ENCODE measurements at regions not wholly inside any gene's neighbourhood (a gene's known extent, or its start where the extent isn't known, plus 50 kb on each side); places are given as distances from the start of the nearest gene placed in this dataset.
A peak's percentile ranks its signal among the peaks of the same experiment; 100 is the strongest.

GRCh38 chr4:14177987-14178386 is 550.5 kb upstream of the BOD1L1 start:
- Mint-ChIP-seq H3K4me3 (no peak overlapping the region), H3K36me3 (ENCODE audit: low read depth) (no peaks in the 10 kb centered on the region), H3K9me3 (no peaks in the 10 kb centered on the region), H3K4me1 (ENCODE audit: low read depth) (peaks cover 20% of the 10 kb centered on the region), H3K27ac (peak overlapping the region; percentile 75), H3K27me3 (ENCODE audit: low read depth) (no peaks in the 10 kb centered on the region)
- intact Hi-C loops (cut with micrococcal nuclease): loop anchor here (2.0 to 10.0 kb wide), 6 partner anchors 286 to 1477 kb away; partner anchors contain the start of genes CPEB2 and FBXL5
- CTCF ChIA-PET: interaction anchor here (1.3 kb wide), 1 partner anchor 9 kb away, joined by 3 read pairs; no protein-coding TSS in a partner anchor
- DNase-seq: peak; percentile 29

GRCh38 chr4:14178421-14178820 is 550.9 kb upstream of the BOD1L1 start:
- Mint-ChIP-seq H3K4me3 (no peak overlapping the region), H3K9me3 (no peaks in the 10 kb centered on the region), H3K4me1 (ENCODE audit: low read depth) (peaks cover 20% of the 10 kb centered on the region), H3K27ac (peak overlapping the region; percentile 75), H3K27me3 (ENCODE audit: low read depth) (no peaks in the 10 kb centered on the region), H3K36me3 (ENCODE audit: low read depth) (no peaks in the 10 kb centered on the region)
- intact Hi-C loops (cut with micrococcal nuclease): loop anchor here (2.0 to 10.0 kb wide), 6 partner anchors 286 to 1476 kb away; partner anchors contain the start of genes CPEB2 and FBXL5
- CTCF ChIA-PET: interaction anchor here (1.3 kb wide), 1 partner anchor 8 kb away, joined by 3 read pairs; no protein-coding TSS in a partner anchor
- peak; percentile 7 for DNase-seq

GRCh38 chr4:14180166-14180565 is 552.6 kb upstream of the BOD1L1 start:
- intact Hi-C loops (cut with micrococcal nuclease): no loop called here
- Mint-ChIP-seq H3K9me3 (no peaks in the 10 kb centered on the region), H3K27me3 (ENCODE audit: low read depth) (no peaks in the 10 kb centered on the region), H3K4me3 (no peak overlapping the region), H3K4me1 (ENCODE audit: low read depth) (peaks cover 20% of the 10 kb centered on the region), H3K36me3 (ENCODE audit: low read depth) (no peaks in the 10 kb centered on the region), H3K27ac (no peak overlapping the region)
- DNase-seq: no peak
- CTCF ChIA-PET: no interaction called here

- no peaks in the 10 kb centered on the region for H3K27me3 Mint-ChIP-seq (ENCODE audit: low read depth)
- no peak overlapping the region for H3K4me3 Mint-ChIP-seq
- CTCF ChIA-PET: interaction anchor here (0.6 kb wide), 1 partner anchor 87 kb away, joined by 4 read pairs; no protein-coding TSS in a partner anchor
- peaks cover 20% of the 10 kb centered on the region for H3K4me1 Mint-ChIP-seq (ENCODE audit: low read depth)
- intact Hi-C loops (cut with micrococcal nuclease): no loop called here
- no peak overlapping the region for H3K27ac Mint-ChIP-seq
- H3K9me3 Mint-ChIP-seq: no peaks in the 10 kb centered on the region
- no peak for DNase-seq
- no peaks in the 10 kb centered on the region for H3K36me3 Mint-ChIP-seq (ENCODE audit: low read depth)
Observed at GRCh38 chr4:14180983-14181601, 553.6 kb upstream of the BOD1L1 start.

GRCh38 chr4:14182148-14182547 is 554.6 kb upstream of the BOD1L1 start:
- no peak for DNase-seq
- Mint-ChIP-seq H3K9me3 (no peaks in the 10 kb centered on the region), H3K27ac (no peak overlapping the region), H3K4me3 (no peak overlapping the region), H3K36me3 (ENCODE audit: low read depth) (no peaks in the 10 kb centered on the region), H3K27me3 (ENCODE audit: low read depth) (no peaks in the 10 kb centered on the region), H3K4me1 (ENCODE audit: low read depth) (peaks cover 17% of the 10 kb centered on the region)
- intact Hi-C loops (cut with micrococcal nuclease): no loop called here
- CTCF ChIA-PET: no interaction called here

- Mint-ChIP-seq H3K4me3 (no peak overlapping the region), H3K27ac (no peak overlapping the region), H3K27me3 (ENCODE audit: low read depth) (no peaks in the 10 kb centered on the region), H3K4me1 (ENCODE audit: low read depth) (no peaks in the 10 kb centered on the region), H3K9me3 (no peaks in the 10 kb centered on the region), H3K36me3 (ENCODE audit: low read depth) (no peaks in the 10 kb centered on the region)
- intact Hi-C loops (cut with micrococcal nuclease): no loop called here
- CTCF ChIA-PET: no interaction called here
- no peak for DNase-seq
Observed at GRCh38 chr4:14184265-14184664, 556.7 kb upstream of the BOD1L1 start.

GRCh38 chr4:14184767-14185166 is 557.2 kb upstream of the BOD1L1 start:
- Mint-ChIP-seq H3K27ac (no peak overlapping the region), H3K4me3 (no peak overlapping the region), H3K36me3 (ENCODE audit: low read depth) (no peaks in the 10 kb centered on the region), H3K9me3 (no peaks in the 10 kb centered on the region), H3K27me3 (ENCODE audit: low read depth) (no peaks in the 10 kb centered on the region), H3K4me1 (ENCODE audit: low read depth) (no peaks in the 10 kb centered on the region)
- CTCF ChIA-PET: no interaction called here
- intact Hi-C loops (cut with micrococcal nuclease): no loop called here
- no peak for DNase-seq

GRCh38 chr4:14188214-14188613 is 560.7 kb upstream of the BOD1L1 start:
- intact Hi-C loops (cut with micrococcal nuclease): no loop called here
- Mint-ChIP-seq H3K27ac (no peak overlapping the region), H3K27me3 (ENCODE audit: low read depth) (no peaks in the 10 kb centered on the region), H3K4me1 (ENCODE audit: low read depth) (no peaks in the 10 kb centered on the region), H3K36me3 (ENCODE audit: low read depth) (no peaks in the 10 kb centered on the region), H3K4me3 (no peak overlapping the region), H3K9me3 (no peaks in the 10 kb centered on the region)
- no peak for DNase-seq
- CTCF ChIA-PET: interaction anchor here (0.6 kb wide), 1 partner anchor 1888 kb away, joined by 3 read pairs; no protein-coding TSS in a partner anchor

- DNase-seq: no peak
- H3K9me3 Mint-ChIP-seq: no peaks in the 10 kb centered on the region
- H3K27me3 Mint-ChIP-seq (ENCODE audit: low read depth): no peaks in the 10 kb centered on the region
- no peaks in the 10 kb centered on the region for H3K36me3 Mint-ChIP-seq (ENCODE audit: low read depth)
- H3K4me1 Mint-ChIP-seq (ENCODE audit: low read depth): no peaks in the 10 kb centered on the region
- no peak overlapping the region for H3K27ac Mint-ChIP-seq
- CTCF ChIA-PET: no interaction called here
- intact Hi-C loops (cut with micrococcal nuclease): no loop called here
- no peak overlapping the region for H3K4me3 Mint-ChIP-seq
Observed at GRCh38 chr4:14193601-14194000, 566.1 kb upstream of the BOD1L1 start.

- DNase-seq: peak; percentile 39
- CTCF ChIA-PET: no interaction called here
Observed at GRCh38 chr4:14196131-14196530, 568.6 kb upstream of the BOD1L1 start.

GRCh38 chr4:14215116-14215770 is 587.7 kb upstream of the BOD1L1 start:
- CTCF ChIA-PET: no interaction called here
- Mint-ChIP-seq H3K36me3 (ENCODE audit: low read depth) (no peaks in the 10 kb centered on the region), H3K4me1 (ENCODE audit: low read depth) (no peaks in the 10 kb centered on the region), H3K27me3 (ENCODE audit: low read depth) (peaks cover 8% of the 10 kb centered on the region), H3K9me3 (peaks cover 5% of the 10 kb centered on the region), H3K27ac (no peak overlapping the region), H3K4me3 (no peak overlapping the region)
- DNase-seq: no peak
- intact Hi-C loops (cut with micrococcal nuclease): no loop called here

More at GRCh38 chr4:14196131-14196530, 568.6 kb upstream of the BOD1L1 start:
- no peak overlapping the region for H3K27ac Mint-ChIP-seq
- intact Hi-C loops (cut with micrococcal nuclease): no loop called here
- H3K9me3 Mint-ChIP-seq: no peaks in the 10 kb centered on the region
- no peak overlapping the region for H3K4me3 Mint-ChIP-seq
- no peaks in the 10 kb centered on the region for H3K27me3 Mint-ChIP-seq (ENCODE audit: low read depth)
- H3K36me3 Mint-ChIP-seq (ENCODE audit: low read depth): no peaks in the 10 kb centered on the region
- no peaks in the 10 kb centered on the region for H3K4me1 Mint-ChIP-seq (ENCODE audit: low read depth)

- no peak for DNase-seq
- Mint-ChIP-seq H3K27me3 (ENCODE audit: low read depth) (peaks cover 8% of the 10 kb centered on the region), H3K4me3 (no peak overlapping the region), H3K27ac (no peak overlapping the region), H3K36me3 (ENCODE audit: low read depth) (no peaks in the 10 kb centered on the region), H3K9me3 (peaks cover 4% of the 10 kb centered on the region), H3K4me1 (ENCODE audit: low read depth) (no peaks in the 10 kb centered on the region)
- intact Hi-C loops (cut with micrococcal nuclease): no loop called here
- CTCF ChIA-PET: no interaction called here
Observed at GRCh38 chr4:14217401-14217800, 589.9 kb upstream of the BOD1L1 start.

GRCh38 chr4:14218641-14219040 is 591.1 kb upstream of the BOD1L1 start:
- no peaks in the 10 kb centered on the region for H3K4me1 Mint-ChIP-seq (ENCODE audit: low read depth)
- H3K4me3 Mint-ChIP-seq: no peak overlapping the region

More at GRCh38 chr4:14218641-14219040, 591.1 kb upstream of the BOD1L1 start:
- Mint-ChIP-seq H3K36me3 (ENCODE audit: low read depth) (no peaks in the 10 kb centered on the region), H3K27me3 (ENCODE audit: low read depth) (peaks cover 8% of the 10 kb centered on the region), H3K27ac (no peak overlapping the region), H3K9me3 (no peaks in the 10 kb centered on the region)
- intact Hi-C loops (cut with micrococcal nuclease): no loop called here
- no peak for DNase-seq
- CTCF ChIA-PET: interaction anchor here (0.6 kb wide), 1 partner anchor 22 kb away, joined by 3 read pairs; no protein-coding TSS in a partner anchor
